ENCODE measurements at regions not wholly inside any gene's neighbourhood (a gene's known extent, or its start where the extent isn't known, plus 50 kb on each side); places are given as distances from the start of the nearest gene placed in this dataset.
"Not testable (repeated sequence)": the region's sequence is repeated elsewhere in the genome, so short reads cannot be mapped to it uniquely, and the experiment has no call there.

DNA sequence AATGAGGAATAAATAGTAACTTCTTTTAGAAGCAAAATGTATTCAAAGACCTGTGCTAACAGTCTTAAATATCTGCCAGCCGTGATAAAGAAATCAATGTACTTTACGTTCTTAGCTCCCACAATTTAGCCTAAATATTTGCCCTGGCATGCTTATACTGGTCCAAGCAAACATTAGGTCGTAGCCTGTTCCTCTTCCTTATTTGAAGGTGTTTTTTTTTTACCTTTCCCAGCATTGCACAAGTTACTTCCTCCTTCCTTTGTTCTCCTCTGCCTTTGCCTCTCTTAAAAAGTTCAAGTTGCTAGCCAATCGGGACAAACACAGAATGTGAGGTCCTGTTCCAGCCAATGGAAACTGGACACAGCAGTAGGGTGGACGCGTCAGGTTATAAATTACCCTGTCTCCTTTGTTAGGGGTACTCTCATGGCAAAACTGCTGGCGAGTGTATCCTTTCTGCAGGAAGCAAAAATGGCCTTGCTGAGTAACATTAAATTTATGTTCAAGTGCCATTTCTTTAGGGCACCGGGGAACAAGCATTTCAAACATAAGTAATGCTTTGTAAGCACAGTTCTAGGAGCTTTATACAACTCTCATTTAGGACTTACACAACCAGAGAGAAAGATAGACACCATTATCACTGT, 134.1 kb downstream of the RRAGC start:
- in situ Hi-C loops (cut with HindIII; ENCODE audit: low sequenced_read_pairs); DNase-seq (ENCODE audit: low spot score): not testable (repeated sequence)

DNA sequence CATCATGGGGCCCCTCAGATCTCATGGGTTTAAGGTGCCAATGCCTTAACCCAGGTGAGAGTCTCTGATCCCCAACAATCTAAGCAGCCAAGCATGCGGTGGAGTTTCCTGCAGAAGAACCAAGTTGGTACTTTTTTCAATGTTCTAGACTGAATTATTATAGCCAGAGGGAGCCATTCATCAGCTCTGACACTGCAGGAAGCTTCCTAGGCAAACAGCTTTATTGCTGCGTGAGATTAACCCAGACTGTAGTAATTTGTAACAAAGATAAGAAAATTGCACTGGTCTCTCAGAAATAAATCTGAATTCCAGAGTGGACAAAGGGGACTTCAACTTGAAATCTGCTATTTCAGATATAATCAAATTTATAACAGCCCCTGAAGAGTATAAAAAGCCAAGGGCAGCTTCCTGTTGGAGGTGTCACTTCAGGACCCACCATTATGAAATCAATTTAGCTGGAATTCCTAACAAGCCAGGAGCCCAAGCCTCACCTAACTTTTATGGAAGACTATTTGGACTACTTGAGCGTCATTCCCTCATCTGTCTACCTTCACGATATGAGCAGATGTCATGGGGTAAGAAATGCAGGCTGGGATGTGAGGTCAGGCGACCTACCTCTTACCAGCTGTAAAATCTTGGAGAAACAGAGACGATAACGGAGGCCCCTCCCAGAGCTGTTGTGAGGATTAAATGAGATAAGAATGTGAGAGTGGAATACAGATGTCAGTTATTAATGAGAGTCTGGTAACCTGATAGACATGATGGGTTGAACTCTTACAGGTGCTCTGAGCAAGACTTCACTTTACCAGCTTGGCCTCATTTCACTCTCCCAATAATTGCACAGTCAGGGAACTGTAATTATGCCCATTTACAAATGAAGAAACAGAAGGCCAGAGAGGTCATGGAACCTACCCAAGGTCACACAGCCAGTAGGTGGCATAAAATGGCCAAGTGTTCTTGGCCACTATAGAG, 135.1 kb downstream of the RRAGC start:
- in situ Hi-C loops (cut with HindIII; ENCODE audit: low sequenced_read_pairs), result no loop called here
- no peak for DNase-seq (ENCODE audit: low spot score)

DNA sequence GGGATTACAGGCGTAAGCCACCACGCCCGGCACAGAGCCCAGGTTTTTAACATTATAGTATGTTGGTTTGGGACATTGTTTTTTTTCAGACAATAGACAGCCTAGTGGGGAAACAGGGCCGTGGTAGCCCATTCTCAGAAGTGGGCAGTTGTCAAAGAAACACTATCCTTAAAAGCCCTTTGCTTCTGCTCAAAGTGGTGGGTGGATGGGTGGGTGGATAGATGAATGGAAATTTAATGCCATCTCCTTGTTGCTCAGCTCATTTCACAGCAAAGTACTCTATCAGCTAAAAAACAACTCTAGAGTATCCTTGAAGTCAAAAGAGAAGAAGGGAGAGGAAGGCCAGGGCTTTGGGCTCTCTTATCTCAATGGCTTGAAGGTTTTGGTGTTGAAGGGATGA, 137.8 kb downstream of the RRAGC start:
- in situ Hi-C loops (cut with HindIII; ENCODE audit: low sequenced_read_pairs), result no loop called here
- no peak for DNase-seq (ENCODE audit: low spot score)

DNA sequence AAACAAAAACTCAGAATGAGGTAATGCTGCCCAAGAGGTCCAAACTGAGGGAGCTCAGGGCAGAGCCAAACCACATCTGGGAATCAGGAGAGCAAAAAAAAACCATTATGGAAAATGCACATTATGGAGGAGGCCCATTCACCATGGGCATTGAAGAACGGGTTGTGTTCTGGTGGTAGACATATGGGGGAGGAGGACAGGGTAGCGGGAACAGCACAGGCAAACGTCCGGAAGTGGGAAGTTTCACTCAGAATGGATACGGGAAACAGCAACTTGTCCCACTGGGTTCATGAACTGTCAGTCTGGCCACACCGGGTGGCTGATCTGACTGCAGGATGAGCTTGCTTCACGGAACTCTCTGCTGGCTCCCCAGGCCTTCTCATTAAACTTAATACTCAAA, 139.7 kb downstream of the RRAGC start:
- no peak for DNase-seq (ENCODE audit: low spot score)
- in situ Hi-C loops (cut with HindIII; ENCODE audit: low sequenced_read_pairs), result no loop called here

DNA sequence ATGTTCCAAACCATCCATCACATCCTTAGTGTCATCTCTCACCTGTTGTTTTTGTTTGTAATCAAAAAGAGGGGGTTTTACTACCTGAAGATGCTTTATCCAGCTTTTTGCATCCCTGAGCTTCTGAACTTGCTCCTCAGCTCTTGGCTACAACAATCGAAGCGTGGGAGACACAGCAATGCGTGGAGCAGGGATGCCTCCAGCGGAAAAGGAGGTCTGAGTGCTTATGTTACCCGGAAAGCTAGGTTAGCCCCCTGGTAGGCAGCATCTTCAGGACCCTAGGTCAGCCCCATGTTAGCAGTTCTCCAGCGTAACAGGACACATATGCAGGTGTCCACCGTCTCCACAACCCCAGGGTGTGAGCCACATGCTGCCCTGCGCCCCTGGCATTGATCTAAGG, 141.5 kb downstream of the RRAGC start:
- in situ Hi-C loops (cut with HindIII; ENCODE audit: low sequenced_read_pairs), result no loop called here
- no peak for DNase-seq (ENCODE audit: low spot score)

DNA sequence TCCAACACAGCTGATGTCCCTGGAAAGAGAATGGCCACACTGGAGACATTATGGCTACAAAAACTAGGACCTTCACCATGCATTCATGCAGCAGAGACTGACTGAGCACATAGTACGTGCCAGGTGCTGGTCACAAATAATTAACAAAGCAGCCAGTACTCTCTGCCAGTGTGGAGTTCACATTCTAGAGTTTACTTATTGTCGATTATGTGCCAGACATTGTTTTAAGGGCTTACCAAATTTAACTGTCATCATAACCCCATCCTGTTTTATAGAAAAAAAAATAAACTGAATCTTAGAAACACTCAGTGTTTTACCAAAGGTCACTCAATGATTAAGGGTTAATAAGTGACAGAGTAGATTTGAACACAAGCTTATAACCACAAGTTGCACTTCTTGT, 143.3 kb downstream of the RRAGC start:
- DNase-seq (ENCODE audit: low spot score), result no peak
- in situ Hi-C loops (cut with HindIII; ENCODE audit: low sequenced_read_pairs), result no loop called here

DNA sequence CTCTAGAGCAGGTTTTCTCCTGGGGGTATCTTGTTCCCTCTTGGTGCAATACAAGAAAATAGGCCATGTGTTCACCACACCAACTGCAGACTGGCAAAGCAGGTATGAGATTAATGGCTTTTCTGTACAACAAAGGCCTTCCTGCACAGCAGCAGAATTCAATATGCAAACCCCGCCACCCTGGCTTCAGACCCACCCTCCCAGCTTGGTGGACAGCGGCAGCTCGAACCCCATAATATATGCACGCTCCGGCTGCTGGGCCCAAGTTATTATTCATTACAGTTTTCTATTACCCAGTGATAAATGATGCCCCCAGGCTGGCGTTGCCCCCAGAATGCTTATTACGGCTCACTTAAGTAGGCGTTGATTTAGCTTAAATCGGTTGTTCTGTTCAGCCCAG, 144.2 kb downstream of the RRAGC start:
- no peak for DNase-seq (ENCODE audit: low spot score)
- in situ Hi-C loops (cut with HindIII; ENCODE audit: low sequenced_read_pairs), result no loop called here

DNA sequence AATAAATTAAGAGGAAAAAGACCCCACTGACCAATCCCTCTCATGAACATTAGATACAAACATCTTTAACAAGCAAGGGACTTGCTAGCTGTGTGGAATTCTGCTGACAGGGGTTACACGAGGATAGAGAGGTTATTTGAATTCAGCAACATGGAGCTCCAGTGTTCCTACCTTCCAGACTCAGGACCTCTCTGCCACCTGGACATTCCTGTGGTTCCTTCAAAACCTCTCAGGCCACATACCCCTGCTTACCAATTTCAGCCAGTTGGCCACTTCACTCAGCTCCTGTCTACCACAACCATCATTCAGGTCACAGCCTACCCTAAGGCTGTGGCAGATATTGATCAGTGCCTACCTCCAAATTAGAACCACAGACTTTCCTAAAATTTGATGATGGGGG, 147.5 kb downstream of the RRAGC start:
- in situ Hi-C loops (cut with HindIII; ENCODE audit: low sequenced_read_pairs), result no loop called here
- DNase-seq (ENCODE audit: low spot score), result no peak

DNA sequence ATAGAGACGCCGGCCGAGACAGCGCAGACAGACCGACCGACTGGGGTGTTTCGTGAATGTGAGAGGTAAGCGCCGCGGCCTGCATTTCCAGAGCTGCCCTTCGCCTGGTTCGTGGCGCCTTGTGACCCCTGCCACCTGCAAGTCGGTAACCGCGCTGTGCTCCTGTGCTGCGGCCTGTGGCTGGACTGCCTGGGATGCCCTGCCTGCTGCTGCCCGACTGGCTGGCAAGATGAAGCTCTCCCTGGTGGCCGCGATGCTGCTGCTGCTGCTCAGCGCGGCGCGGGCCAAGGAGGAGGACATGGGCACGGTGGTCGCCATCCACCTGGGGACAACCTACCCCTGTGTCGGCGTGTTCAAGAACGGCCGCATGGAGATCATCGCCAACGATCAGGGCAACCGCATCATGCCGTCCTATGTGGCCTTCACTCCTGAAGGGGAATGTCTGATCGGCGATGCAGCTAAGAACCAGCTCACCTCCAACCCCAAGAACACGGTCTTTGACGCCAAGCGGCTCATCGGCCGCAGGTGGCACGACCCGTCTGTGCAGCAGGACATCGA, 150.8 kb downstream of the RRAGC start:
- no peak for DNase-seq (ENCODE audit: low spot score)
- in situ Hi-C loops (cut with HindIII; ENCODE audit: low sequenced_read_pairs), result no loop called here

DNA sequence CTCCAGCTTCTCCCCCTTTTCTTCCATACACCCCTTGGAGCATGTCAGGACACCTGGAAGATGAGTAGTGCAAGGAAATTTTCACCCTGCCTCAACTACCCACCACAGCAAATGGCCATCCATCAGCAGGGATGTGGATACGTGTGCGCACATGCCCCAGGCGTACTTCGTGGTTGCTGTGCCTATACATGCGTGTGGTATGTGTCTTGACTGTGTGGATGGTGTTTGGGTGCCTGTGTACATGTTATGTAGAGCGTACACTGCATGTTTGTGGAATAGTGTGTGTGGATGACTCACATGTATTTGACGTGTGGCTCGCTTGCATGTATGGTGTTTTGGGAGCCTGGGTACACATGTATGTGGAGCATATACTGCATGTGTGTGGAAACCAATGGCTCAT, 158.5 kb downstream of the RRAGC start:
- DNase-seq (ENCODE audit: low spot score), result no peak
- in situ Hi-C loops (cut with HindIII; ENCODE audit: low sequenced_read_pairs), result no loop called here

DNA sequence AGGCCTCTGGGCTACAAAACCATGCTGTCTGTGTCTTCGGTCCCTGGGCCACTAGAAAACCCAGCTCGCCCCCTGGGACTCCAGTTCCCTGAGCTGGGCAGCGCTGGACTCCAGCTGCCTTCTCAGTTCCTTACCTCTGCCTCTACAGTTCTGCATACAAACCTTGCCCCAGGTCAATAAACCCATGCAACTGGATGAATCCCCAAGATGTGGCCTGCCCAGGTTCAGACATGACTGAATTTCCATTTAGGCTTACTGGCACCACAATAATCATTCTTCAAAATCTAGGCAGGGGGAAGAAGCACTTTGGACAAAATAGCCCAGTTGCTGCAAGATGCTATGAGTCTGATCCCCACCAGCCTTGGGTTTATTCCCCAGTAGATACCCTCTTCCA, 159.5 kb downstream of the RRAGC start:
- no peak for DNase-seq (ENCODE audit: low spot score)
- in situ Hi-C loops (cut with HindIII; ENCODE audit: low sequenced_read_pairs), result no loop called here

DNA sequence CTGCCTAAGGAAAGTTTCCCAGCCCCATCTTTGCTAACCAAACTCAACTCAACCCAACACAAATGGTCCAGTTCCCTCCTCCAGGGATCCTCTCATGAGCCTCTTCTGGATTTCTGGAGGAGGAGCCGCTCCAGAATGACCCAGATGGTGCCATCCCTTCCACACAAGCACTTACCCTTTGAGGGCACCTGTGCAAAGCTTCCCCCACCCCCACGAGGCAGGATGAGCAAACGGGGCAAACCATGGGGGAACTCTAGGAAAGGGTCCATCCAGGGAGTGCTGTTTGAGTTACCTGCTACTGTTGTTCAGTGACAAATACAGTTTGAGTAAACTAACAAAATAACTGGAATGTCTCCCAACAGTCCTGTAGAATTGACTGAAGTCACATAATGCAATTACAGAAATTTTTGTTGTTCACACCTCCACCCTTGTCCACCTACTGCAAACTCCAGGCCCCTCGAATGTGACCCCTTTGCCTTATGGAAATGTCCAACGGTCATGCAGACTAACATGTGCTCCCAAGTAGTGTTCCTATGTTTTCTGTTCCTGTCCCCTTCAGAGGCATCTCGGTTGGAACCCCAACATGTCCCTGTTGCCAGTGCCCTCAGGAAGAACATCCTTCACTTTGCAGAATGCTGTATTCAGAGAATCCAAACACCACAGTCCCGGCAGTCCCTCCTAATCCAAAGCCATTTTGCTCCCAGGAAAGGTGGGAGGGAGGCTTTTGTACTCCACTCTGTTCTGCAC, 160.1 kb downstream of the RRAGC start:
- in situ Hi-C loops (cut with HindIII; ENCODE audit: low sequenced_read_pairs), result no loop called here
- no peak for DNase-seq (ENCODE audit: low spot score)

DNA sequence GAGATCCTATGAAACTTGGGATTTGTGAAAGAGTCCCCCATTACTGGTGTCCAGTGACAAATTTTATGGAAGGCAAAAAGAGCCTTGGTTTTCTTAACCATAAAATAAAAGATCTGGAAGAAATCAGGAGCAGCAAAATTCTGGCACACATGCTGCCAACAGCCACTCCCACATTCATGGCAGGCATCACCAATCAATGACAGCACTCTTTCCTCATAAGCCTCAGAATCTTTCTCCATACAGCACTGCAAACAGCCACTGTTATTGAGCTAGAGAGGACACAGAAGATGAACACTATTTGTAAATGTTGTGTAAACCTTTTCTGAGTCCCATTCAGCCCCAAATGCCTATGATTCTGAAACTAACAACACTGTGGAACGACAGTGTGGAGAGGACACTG, 162.2 kb downstream of the RRAGC start:
- no peak for DNase-seq (ENCODE audit: low spot score)
- in situ Hi-C loops (cut with HindIII; ENCODE audit: low sequenced_read_pairs), result no loop called here

DNA sequence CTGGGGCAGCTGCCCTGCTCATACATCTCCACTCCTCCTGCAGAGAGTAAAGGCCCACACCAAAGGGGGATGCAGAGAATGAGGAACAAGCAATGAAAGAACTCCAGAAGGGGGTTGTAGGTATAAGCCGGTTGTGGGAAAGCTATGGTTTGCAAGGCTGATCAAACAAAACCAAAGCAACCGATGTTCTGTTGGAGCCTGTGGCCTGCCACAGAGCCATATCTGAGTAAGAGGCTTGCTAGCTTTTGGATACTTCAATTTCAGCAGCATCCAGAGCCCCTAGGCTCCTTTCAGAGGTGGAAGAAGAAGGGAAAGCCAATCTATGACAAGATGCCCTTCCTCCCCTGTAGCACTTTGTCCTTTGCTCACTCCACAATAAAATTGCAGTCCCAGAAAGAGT, 163.2 kb downstream of the RRAGC start:
- DNase-seq (ENCODE audit: low spot score), result no peak
- in situ Hi-C loops (cut with HindIII; ENCODE audit: low sequenced_read_pairs), result no loop called here

DNA sequence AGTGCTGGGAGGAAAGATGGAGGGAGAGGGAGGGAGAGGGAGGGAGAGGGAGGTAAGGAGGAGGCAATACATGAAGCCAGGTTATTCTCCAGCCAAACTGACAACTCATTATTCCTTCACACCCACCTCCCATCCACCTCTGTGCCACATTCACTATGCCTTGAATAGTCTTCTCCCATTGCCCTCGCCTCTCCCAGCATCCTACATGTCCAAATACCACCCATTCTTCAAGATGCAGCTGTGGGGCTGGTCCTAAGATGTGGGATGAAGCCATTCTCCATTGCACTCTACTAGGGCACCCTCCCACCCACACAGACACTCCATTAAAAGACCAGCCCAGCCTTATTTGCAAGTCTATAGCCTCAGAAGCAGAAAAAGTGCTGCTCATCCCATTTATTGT, 165.8 kb downstream of the RRAGC start:
- in situ Hi-C loops (cut with HindIII; ENCODE audit: low sequenced_read_pairs), result no loop called here
- DNase-seq (ENCODE audit: low spot score), result no peak

DNA sequence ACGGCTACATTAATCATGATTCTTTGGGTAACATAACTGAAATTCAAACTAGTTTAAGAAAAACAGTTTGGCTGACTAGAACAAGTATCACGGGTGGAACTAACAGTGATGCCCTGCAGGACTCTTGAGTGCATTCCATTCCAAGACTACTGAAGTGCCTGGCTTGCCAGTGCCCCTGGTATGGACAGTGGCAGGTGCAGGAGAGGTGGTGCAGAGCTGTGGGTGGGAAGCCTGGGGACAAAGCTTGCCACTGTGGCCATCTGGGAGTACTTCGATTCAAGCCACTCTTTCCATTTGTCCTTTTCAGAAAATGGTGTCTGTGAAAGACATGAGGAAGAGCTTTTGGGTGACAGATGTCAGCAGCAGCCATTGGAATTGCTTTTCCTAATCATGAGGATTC, 166.5 kb downstream of the RRAGC start:
- DNase-seq (ENCODE audit: low spot score), result no peak
- in situ Hi-C loops (cut with HindIII; ENCODE audit: low sequenced_read_pairs), result no loop called here

DNA sequence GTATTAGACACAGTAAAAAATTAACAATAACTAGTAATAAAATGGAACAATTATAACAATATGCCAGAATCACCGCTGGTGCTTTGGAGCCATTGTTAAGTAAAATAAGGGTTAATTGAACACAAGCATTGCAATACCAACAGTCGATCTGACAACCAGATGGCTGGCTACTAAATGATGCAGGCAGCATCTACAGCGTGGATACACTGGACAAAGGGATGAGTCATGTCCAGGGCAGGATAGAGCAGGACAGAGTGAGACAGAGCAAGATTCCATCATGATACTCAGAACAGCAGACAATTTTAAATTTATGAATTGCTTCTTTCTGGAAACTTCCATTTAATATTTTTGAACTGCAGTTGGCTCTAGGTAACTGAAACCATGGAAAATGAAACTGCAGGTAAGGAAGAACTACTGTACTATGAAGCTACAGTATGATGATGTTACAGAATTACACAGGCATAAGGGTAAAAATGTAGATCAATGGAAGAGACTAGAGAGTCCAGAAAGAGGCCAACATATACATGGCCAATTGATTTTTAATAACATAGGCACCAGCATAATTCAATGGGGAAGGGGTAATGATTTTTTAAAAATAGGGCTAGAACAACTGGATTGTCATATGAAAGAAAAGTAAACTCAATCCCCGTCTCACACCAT, 168.7 kb downstream of the RRAGC start:
- DNase-seq (ENCODE audit: low spot score), result no peak
- in situ Hi-C loops (cut with HindIII; ENCODE audit: low sequenced_read_pairs), result no loop called here

DNA sequence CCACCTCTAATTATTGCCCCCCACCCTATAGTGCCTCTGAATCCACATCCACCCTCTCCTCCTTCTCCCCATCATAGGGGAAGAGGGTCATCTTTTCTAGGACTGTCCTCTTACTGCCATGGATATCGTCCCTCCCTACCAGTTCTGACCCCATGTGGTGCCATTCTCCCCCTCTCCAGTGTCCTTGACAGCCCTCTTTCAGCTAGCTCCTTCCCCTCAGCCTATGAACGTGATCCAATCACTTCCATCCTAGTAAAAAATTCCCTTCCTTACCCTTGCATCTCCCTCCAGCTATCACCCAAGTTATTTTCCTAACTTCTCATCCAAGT, 172.7 kb downstream of the RRAGC start:
- DNase-seq (ENCODE audit: low spot score), result no peak
- in situ Hi-C loops (cut with HindIII; ENCODE audit: low sequenced_read_pairs), result no loop called here

DNA sequence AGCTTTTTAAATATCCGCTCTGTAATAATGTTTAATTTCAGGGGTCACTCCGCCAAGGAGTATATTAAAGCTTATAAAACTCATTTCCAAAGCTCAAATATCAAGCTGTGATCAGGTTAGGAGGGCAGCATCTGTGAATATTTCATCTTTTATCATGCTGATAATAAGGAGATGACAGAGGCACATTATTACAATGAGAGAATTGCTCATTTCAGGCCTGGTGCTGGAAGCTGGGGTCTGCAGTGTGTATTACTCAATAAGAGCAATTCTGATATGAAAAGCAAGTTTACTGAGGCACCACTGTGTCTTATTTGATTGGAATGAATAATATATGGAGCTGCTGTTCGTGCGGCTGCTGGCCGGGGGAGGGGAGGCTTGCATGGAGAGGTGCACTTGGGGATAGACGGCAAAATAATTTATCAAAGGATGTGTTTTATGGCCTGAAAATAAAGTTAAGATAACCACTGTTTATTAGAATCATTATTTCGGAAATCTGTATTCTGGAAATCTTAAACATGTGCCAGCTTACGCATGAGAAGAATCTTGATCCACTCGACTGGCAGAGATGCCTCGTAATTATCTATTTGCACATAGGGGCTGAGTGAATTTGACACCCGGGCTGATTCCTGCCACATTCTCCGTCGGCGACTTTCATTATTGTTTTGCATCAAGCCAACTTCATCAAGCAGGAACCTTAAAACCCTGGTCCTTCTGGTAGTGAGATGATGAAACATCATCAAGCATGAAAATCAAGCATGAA, 173.2 kb downstream of the RRAGC start:
- DNase-seq (ENCODE audit: low spot score), result no peak
- in situ Hi-C loops (cut with HindIII; ENCODE audit: low sequenced_read_pairs), result no loop called here
